H9 (cell line): ENCODE measurements at regions not wholly inside any gene's neighbourhood (a gene's known extent, or its start where the extent isn't known, plus 50 kb on each side); places are given as distances from the start of the nearest gene placed in this dataset.

Source experiments
- DNase-seq: peaks from one replicate; pipeline ENCODE4 v3.0.0-alpha.2; 2017
- H2AFZ ChIP-seq: one replicate; pipeline ENCODE4 v1.6.1; 2013; ENCODE audit warnings: mild to moderate bottlenecking, low read length, control low read depth, moderate library complexity
- H2AK5ac ChIP-seq: 2 replicates; pipeline ENCODE4 v1.6.1; 2013; ENCODE audit warnings: low read length, control low read depth, mixed read lengths; ENCODE audit not compliant: insufficient read length
- H2BK120ac ChIP-seq: one replicate; pipeline ENCODE4 v1.6.1; 2013; ENCODE audit warnings: low read depth, mild to moderate bottlenecking, low read length, control low read depth, inconsistent platforms; ENCODE audit not compliant: poor library complexity, severe bottlenecking
- H2BK12ac ChIP-seq: 2 replicates; pipeline ENCODE4 v1.6.1; 2013; ENCODE audit warnings: low read length, control low read depth, mixed read lengths, low read depth; ENCODE audit not compliant: insufficient read length
- H2BK15ac ChIP-seq: 2 replicates; pipeline ENCODE4 v1.6.1; 2013; ENCODE audit warnings: low read depth, low read length, control low read depth
- H2BK20ac ChIP-seq: one replicate; pipeline ENCODE4 v1.6.1; 2013; ENCODE audit warnings: low read depth, mild to moderate bottlenecking, low read length, control low read depth, inconsistent platforms; ENCODE audit not compliant: poor library complexity, severe bottlenecking
- H2BK5ac ChIP-seq: 2 replicates; pipeline ENCODE4 v1.6.1; 2013; ENCODE audit warnings: low read length, control low read depth, mixed read lengths; ENCODE audit not compliant: insufficient read length
- H3K14ac ChIP-seq: 2 replicates; pipeline ENCODE4 v1.6.1; 2013; ENCODE audit warnings: low read length, control low read depth; ENCODE audit not compliant: insufficient read depth
- H3K18ac ChIP-seq: 2 replicates; pipeline ENCODE4 v1.6.1; 2013; ENCODE audit warnings: low read depth, mild to moderate bottlenecking, mixed read lengths, low read length, control low read depth; ENCODE audit not compliant: insufficient read length
- H3K23ac ChIP-seq: 2 replicates; pipeline ENCODE4 v1.6.1; 2013; ENCODE audit warnings: low read length, control low read depth, mixed read lengths, low read depth; ENCODE audit not compliant: insufficient read length
- H3K23me2 ChIP-seq: 2 replicates; pipeline ENCODE4 v1.6.1; 2013; ENCODE audit warnings: low read depth, mild to moderate bottlenecking, mixed read lengths, low read length, control low read depth; ENCODE audit not compliant: insufficient read length, poor library complexity, severe bottlenecking
- H3K27ac ChIP-seq: 2 replicates; pipeline ENCODE4 v1.5.1; 2013; ENCODE audit warnings: low read length, control low read depth, mixed read lengths, low read depth; ENCODE audit not compliant: insufficient read length
- H3K27me3 ChIP-seq: 2 replicates; pipeline ENCODE4 v1.6.1; 2013; ENCODE audit warnings: low read length, control low read depth, inconsistent platforms; ENCODE audit not compliant: insufficient read depth
- H3K4ac ChIP-seq: 2 replicates; pipeline ENCODE4 v1.6.1; 2013; ENCODE audit warnings: low read depth, mild to moderate bottlenecking, control low read depth, inconsistent platforms, low read length, moderate library complexity
- H3K4me1 ChIP-seq: 2 replicates; pipeline ENCODE4 v1.6.1; 2013; ENCODE audit warnings: low read length, control low read depth, inconsistent platforms; ENCODE audit not compliant: insufficient read depth
- H3K4me2 ChIP-seq: 2 replicates; pipeline ENCODE4 v1.6.1; 2013; ENCODE audit warnings: low read length, control low read depth, mixed read lengths; ENCODE audit not compliant: insufficient read length, insufficient read depth
- H3K56ac ChIP-seq: 2 replicates; pipeline ENCODE4 v1.6.1; 2013; ENCODE audit warnings: low read depth, mild to moderate bottlenecking, mixed read lengths, low read length, control low read depth; ENCODE audit not compliant: insufficient read length
- H3K79me1 ChIP-seq: 2 replicates; pipeline ENCODE4 v1.6.1; 2013; ENCODE audit warnings: low read depth, mild to moderate bottlenecking, moderate library complexity, low read length, control low read depth, inconsistent platforms; ENCODE audit not compliant: insufficient read depth, poor library complexity, severe bottlenecking
- H3K79me2 ChIP-seq: 2 replicates; pipeline ENCODE4 v1.6.1; 2013; ENCODE audit warnings: low read length, control low read depth, inconsistent platforms; ENCODE audit not compliant: insufficient read depth
- H3K9ac ChIP-seq: 2 replicates; pipeline ENCODE4 v1.6.1; 2013; ENCODE audit warnings: low read length, control low read depth, mixed read lengths; ENCODE audit not compliant: insufficient read length; ENCODE audit errors: extremely low read depth
- H3K9me3 ChIP-seq: one replicate; pipeline ENCODE4 v1.6.1; 2013; ENCODE audit warnings: low read depth, low read length, inconsistent platforms; ENCODE audit not compliant: control insufficient read depth
- H3T11ph ChIP-seq: one replicate; pipeline ENCODE4 v1.6.1; 2013; ENCODE audit warnings: mild to moderate bottlenecking, low read length, control low read depth, inconsistent platforms
- H4K20me1 ChIP-seq: one replicate; pipeline ENCODE4 v1.6.1; 2013; ENCODE audit not compliant: control insufficient read depth, insufficient read length, insufficient read depth
- H4K5ac ChIP-seq: 2 replicates; pipeline ENCODE4 v1.6.1; 2013; ENCODE audit warnings: low read depth, mild to moderate bottlenecking, mixed read lengths, low read length, control low read depth; ENCODE audit not compliant: insufficient read length
- H4K8ac ChIP-seq: replicated peaks from 2 replicates; pipeline ENCODE4 v1.6.1; 2013; ENCODE audit warnings: low read length, control low read depth, mixed read lengths, low read depth; ENCODE audit not compliant: insufficient read length
- H4K91ac ChIP-seq: 2 replicates; pipeline ENCODE4 v1.6.1; 2013; ENCODE audit warnings: low read depth, mild to moderate bottlenecking, moderate library complexity, mixed read lengths, low read length, control low read depth; ENCODE audit not compliant: insufficient read length
- H3K27ac Mint-ChIP-seq, 3 experiments: 2 replicates in 2 of 3; 3 replicates in 1 of 3; pipeline ENCODE4 v1.8.0; 2020 to 2021; ENCODE audit warnings: mixed read lengths in 3 of 3, mild to moderate bottlenecking in 1 of 3, moderate library complexity in 1 of 3
- H3K27me3 Mint-ChIP-seq: 2 replicates; pipeline ENCODE4 v1.8.0; 2021; ENCODE audit warnings: low read depth, mild to moderate bottlenecking, moderate library complexity, mixed read lengths
- H3K36me3 Mint-ChIP-seq, 3 experiments: 2 replicates in 2 of 3; 3 replicates in 1 of 3; pipeline ENCODE4 v1.8.0; 2020 to 2021; ENCODE audit warnings: low read depth in 3 of 3, mixed read lengths in 3 of 3; ENCODE audit not compliant: insufficient read depth in 1 of 3
- H3K4me1 Mint-ChIP-seq, 2 experiments: 2 replicates each; pipeline ENCODE4 v1.8.0; 2020; ENCODE audit warnings: mixed read lengths in 2 of 2
- H3K4me3 Mint-ChIP-seq, 2 experiments: 2 replicates in 1 of 2; 3 replicates in 1 of 2; pipeline ENCODE4 v1.8.0; 2020 to 2021; ENCODE audit warnings: mild to moderate bottlenecking in 2 of 2, mixed read lengths in 2 of 2, moderate library complexity in 1 of 2
- H3K9me3 Mint-ChIP-seq, 2 experiments: 2 replicates in 1 of 2; 3 replicates in 1 of 2; pipeline ENCODE4 v1.8.0; 2020; ENCODE audit warnings: mild to moderate bottlenecking in 2 of 2, mixed read lengths in 2 of 2, moderate library complexity in 1 of 2
- CTCF ChIP-seq: fragments of 200-600 bp; sonication (generic); conservative IDR thresholded peaks from 3 replicates; pipeline ENCODE4 v1.8.0; 2021; ENCODE audit warnings: antibody characterized with exemption, mild to moderate bottlenecking
- WGBS: extraction: QIAGEN DNeasy Blood & Tissue Kit; methylation state at CpG from one replicate; pipeline ENCODE4 v1.1.7; 2013; ENCODE audit warnings: missing lambda C conversion rate, low lambda C conversion rate, mixed read lengths; ENCODE audit not compliant: insufficient read length; ENCODE audit errors: extremely low coverage; 5-methylcytosine and 5-hydroxymethylcytosine counted together

- Histone ChIP-seq H3K23ac (no peak overlapping the region), H3K4me2 (no peak overlapping the region), H3K4me1 (peaks cover 5% of the 10 kb centered on the region; the same call in 1 of the 2 replicates), H3K23me2 (no peaks in the 10 kb centered on the region), H3K27me3 (no peaks in the 10 kb centered on the region), H2BK5ac (no peak overlapping the region), H3K79me2 (no peaks in the 10 kb centered on the region), H4K8ac (no peak overlapping the region), H3K27ac (no peak overlapping the region), H3T11ph (no peak overlapping the region), H2BK20ac (no peak overlapping the region), H3K18ac (no peak overlapping the region), H2BK15ac (no peak overlapping the region), H2BK12ac (no peak overlapping the region), H3K14ac (no peak overlapping the region), H4K5ac (no peak overlapping the region), H3K4ac (no peak overlapping the region), H3K56ac (no peak overlapping the region), H3K79me1 (no peaks in the 10 kb centered on the region), H2AFZ (no peak overlapping the region), H3K9ac (no peak overlapping the region), H4K91ac (no peak overlapping the region), H2BK120ac (no peak overlapping the region), H2AK5ac (no peak overlapping the region), H4K20me1 (peaks cover 3% of the 10 kb centered on the region), H3K9me3 (no peaks in the 10 kb centered on the region)
- no peaks in the 10 kb centered on the region for H3K9me3 Mint-ChIP-seq
- H3K27me3 Mint-ChIP-seq, result peaks cover 5% of the 10 kb centered on the region; the same call in 1 of the 2 replicates
- peaks cover 17 to 19% of the 10 kb centered on the region in 2 experiments for H3K4me1 Mint-ChIP-seq
- no peak for TF ChIP-seq CTCF
- H3K4me3 Mint-ChIP-seq, result no peak overlapping the region
- no peaks in the 10 kb centered on the region; a peak in 1 of 7 replicates for H3K36me3 Mint-ChIP-seq
- no peak for DNase-seq
- WGBS, result no CpG with 5 or more reads among the region's 3 CpGs
- H3K27ac Mint-ChIP-seq, result no peak overlapping the region
Observed at GRCh38 chr16:77539421-77540034, 104.7 kb upstream of the ADAMTS18 start.
